ENCODE measurements at regions not wholly inside any gene's neighbourhood (a gene's known extent, or its start where the extent isn't known, plus 50 kb on each side); places are given as distances from the start of the nearest gene placed in this dataset.
A peak's percentile ranks its signal among the peaks of the same experiment; 100 is the strongest.

DNA sequence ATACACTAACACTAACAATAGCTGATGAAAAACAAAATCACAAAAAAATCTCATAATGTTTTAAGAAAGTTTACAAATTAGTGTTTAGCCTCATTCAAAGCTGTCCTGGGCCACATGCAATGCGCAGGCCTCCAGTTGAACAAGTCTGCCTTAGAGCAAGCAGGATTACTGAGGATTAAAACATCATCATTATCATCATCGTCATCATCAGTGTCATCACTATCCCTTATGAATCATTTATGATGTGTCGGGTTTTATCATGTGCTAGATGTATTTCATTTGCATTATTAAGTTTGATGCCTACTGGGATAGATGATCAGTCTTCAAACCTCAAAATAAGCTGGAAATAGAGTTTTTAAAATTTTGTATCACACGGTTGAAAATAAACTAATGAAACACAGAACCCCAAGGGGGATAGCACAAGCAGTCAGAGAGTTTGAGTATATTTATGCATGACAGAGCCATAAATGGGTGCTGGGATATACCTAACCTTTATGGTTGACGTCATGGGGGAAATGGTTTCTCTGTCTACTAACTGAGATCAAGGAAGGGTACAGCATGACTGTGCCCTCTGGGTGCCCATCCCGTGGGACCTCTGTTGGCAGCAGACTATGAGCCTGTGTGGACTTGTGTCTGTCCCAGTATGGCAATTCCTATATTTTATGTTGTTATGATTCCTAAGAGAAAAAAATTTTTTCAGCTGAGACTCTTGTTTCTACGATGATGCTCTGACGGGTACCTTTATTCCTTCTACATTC lies 150.3 kb upstream of the ADRA1B start:
- TF ChIP-seq, protein P1, sequence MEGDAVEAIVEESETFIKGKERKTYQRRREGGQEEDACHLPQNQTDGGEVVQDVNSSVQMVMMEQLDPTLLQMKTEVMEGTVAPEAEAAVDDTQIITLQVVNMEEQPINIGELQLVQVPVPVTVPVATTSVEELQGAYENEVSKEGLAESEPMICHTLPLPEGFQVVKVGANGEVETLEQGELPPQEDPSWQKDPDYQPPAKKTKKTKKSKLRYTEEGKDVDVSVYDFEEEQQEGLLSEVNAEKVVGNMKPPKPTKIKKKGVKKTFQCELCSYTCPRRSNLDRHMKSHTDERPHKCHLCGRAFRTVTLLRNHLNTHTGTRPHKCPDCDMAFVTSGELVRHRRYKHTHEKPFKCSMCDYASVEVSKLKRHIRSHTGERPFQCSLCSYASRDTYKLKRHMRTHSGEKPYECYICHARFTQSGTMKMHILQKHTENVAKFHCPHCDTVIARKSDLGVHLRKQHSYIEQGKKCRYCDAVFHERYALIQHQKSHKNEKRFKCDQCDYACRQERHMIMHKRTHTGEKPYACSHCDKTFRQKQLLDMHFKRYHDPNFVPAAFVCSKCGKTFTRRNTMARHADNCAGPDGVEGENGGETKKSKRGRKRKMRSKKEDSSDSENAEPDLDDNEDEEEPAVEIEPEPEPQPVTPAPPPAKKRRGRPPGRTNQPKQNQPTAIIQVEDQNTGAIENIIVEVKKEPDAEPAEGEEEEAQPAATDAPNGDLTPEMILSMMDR (IDR thresholded peaks at IDR 0.05) = no peak
- no peak for TF ChIP-seq POLR2A (IDR thresholded peaks at IDR 0.05)
- H3K36me3 ChIP-seq (replicated peaks in 1 of 2) = no peaks in the 10 kb centered on the region
- H3K27me3 ChIP-seq = peaks cover 8% of the 10 kb centered on the region
- 70 to 78% (median 75%) methylated on average over 8 of the region's 8 CpGs for WGBS, 4 donors
- no peaks in the 10 kb centered on the region for H3K9me3 ChIP-seq (replicated peaks in 1 of 3)
- peaks cover 0 to 4% of the 10 kb centered on the region in 2 donors for H3K4me1 ChIP-seq (replicated peaks in 1 of 2)
- intact Hi-C loops (cut with DNase I) = no loop called here
- DNase-seq = no peak
- H3K27ac ChIP-seq = peak overlapping the region in 2 of 5 donors; percentile 65 to 78
- H3K4me3 ChIP-seq = no peak overlapping the region

DNA sequence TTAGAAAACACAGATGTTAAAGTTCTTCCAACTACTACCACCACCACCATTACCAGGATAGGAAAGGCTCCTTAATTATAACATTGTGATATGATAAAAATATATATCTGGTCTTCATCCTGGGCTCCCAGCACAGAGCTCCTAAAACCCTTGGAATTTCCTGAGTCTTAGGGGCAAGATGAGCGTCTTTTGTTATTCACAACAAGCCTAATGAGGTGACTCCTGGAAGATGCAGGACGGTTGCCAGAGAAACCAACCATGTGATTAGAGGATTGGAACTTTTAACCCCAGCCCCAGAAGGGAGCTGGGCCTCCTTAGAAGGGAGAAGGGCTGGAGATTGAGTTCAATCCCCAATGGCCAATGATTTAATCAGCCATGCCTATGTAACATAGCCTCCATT lies 148.0 kb upstream of the ADRA1B start:
- peaks cover 4% of the 10 kb centered on the region for H3K27me3 ChIP-seq
- no peaks in the 10 kb centered on the region for H3K36me3 ChIP-seq (replicated peaks in 1 of 2)
- intact Hi-C loops (cut with DNase I) = no loop called here
- H3K4me1 ChIP-seq (replicated peaks in 1 of 2) = peaks cover 0 to 11% of the 10 kb centered on the region in 2 donors
- H3K9me3 ChIP-seq (replicated peaks in 1 of 3) = no peaks in the 10 kb centered on the region
- DNase-seq = no peak
- no peak overlapping the region for H3K4me3 ChIP-seq
- H3K27ac ChIP-seq = no peak overlapping the region
- TF ChIP-seq POLR2A (IDR thresholded peaks at IDR 0.05) = no peak
- TF ChIP-seq, protein P1 (IDR thresholded peaks at IDR 0.05) = no peak
- WGBS, 4 donors = 33 to 49% (median 45%) methylated on average over 2 of the region's 2 CpGs

DNA sequence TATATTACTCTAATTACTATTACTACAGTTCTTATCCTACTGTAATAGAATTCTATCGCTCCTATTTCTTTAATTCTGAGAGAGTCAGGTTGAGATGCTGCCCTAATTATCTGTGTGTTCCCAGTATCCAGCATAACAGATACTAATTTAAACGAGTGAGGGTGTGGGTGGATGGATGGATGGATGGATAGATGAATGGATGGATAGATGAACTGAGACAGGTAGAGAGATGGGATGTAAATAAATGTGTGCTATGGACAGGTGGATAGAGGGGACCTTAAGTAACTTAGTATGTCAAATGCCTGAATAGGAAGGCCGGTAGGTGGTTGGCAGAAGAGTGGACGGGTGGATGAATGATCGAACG lies 143.6 kb upstream of the ADRA1B start:
- no peak for DNase-seq
- H3K27me3 ChIP-seq = peaks cover 4% of the 10 kb centered on the region
- intact Hi-C loops (cut with DNase I) = no loop called here
- H3K4me1 ChIP-seq (replicated peaks in 1 of 2) = peaks cover 0 to 11% of the 10 kb centered on the region in 2 donors
- peak overlapping the region in 1 of 4 donors; percentile 43 for H3K4me3 ChIP-seq
- H3K36me3 ChIP-seq (replicated peaks in 1 of 2) = no peaks in the 10 kb centered on the region
- no peaks in the 10 kb centered on the region for H3K9me3 ChIP-seq (replicated peaks in 1 of 3)
- peak overlapping the region in 4 of 5 donors; percentile 34 to 79 (median 66) for H3K27ac ChIP-seq
- 73 to 80% (median 76%) methylated on average over 6 of the region's 6 CpGs for WGBS, 4 donors
- TF ChIP-seq POLR2A (IDR thresholded peaks at IDR 0.05) = no peak
- TF ChIP-seq, protein P1 (IDR thresholded peaks at IDR 0.05) = no peak

DNA sequence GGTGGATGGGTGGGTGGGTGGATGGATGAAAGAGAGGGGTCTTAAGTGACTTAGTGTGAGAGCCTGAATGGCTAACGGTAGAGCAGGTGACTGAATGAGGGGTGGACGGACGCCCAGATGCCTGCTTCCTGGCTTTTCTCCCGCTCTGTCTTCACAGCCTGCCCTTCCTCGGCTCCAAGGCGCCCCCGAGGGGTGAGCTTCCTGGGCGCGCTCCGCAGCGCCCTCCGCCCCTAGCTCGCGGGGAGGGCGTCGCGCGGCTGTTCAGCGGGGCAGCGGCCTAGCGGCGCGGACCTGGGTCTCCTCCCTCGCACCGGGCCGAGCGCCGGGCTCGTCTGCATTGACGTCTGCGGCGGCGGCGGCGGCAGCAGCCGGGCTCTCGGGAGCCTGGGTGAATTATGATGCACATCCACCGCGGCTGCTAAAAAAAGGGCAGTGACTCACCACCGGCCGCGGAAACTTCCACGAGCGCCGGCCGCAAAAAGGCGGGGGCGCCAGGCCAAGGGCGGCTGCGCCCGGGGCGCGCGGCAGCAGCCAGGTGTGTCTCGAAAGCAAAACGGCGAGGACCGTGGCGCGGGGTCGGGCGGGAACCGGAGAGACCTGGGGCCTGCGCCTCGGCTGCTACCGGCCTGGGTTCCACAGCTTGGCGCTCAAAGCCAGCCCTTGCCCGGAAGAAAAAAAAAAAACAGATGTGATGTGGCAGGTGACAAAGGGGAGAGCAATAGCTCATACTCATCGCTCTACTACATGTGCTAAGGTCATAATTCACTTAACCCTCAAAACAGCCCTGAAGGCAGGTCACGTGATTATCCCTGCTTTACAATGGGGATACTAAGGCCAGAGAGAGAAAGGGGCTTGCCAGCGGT lies 143.0 kb upstream of the ADRA1B start:
- peaks cover 4% of the 10 kb centered on the region for H3K27me3 ChIP-seq
- intact Hi-C loops (cut with DNase I) = no loop called here
- H3K4me1 ChIP-seq (replicated peaks in 1 of 2) = peaks cover 0 to 11% of the 10 kb centered on the region in 2 donors
- peak; percentile 85 to 92 (median 89) for DNase-seq
- peak overlapping the region in 4 of 5 donors; percentile 34 to 79 (median 66) for H3K27ac ChIP-seq
- peak overlapping the region in 2 of 4 donors; percentile 13 to 43 for H3K4me3 ChIP-seq
- WGBS, 4 donors = 2 to 7% (median 3%) methylated on average over 21 to 71 of the region's 71 CpGs
- TF ChIP-seq POLR2A (IDR thresholded peaks at IDR 0.05) = peak in 1 of 2 donors; percentile 52
- TF ChIP-seq, protein P1 (IDR thresholded peaks at IDR 0.05) = peak in 2 of 6 experiments; percentile 9 to 11
- no peaks in the 10 kb centered on the region for H3K36me3 ChIP-seq (replicated peaks in 1 of 2)
- H3K9me3 ChIP-seq (replicated peaks in 1 of 3) = no peaks in the 10 kb centered on the region
